ENCODE measurements at regions not wholly inside any gene's neighbourhood (a gene's known extent, or its start where the extent isn't known, plus 50 kb on each side); places are given as distances from the start of the nearest gene placed in this dataset.

- TF ChIP-seq CTCF (IDR thresholded peaks at IDR 0.05) (no peak), POLR2A (IDR thresholded peaks at IDR 0.05) (no peak), EP300 (IDR thresholded peaks at IDR 0.05) (no peak), POLR2AphosphoS5 (IDR thresholded peaks at IDR 0.05) (no peak)
- Histone ChIP-seq H3K9me3 (no peaks in the 10 kb centered on the region), H3K27ac (no peak overlapping the region), H3K4me3 (no peak overlapping the region), H3K4me1 (no peaks in the 10 kb centered on the region), H3K36me3 (no peaks in the 10 kb centered on the region), H3K27me3 (no peaks in the 10 kb centered on the region)
- no peak for ATAC-seq
- 75 to 76% methylated on average over 3 of the region's 3 CpGs for WGBS, 2 donors (ENCODE audit: low coverage in 1 of 2)
These were observed 177.8 kb upstream of the CDIN1 start for GRCh38 chr15:36401586-36401966.

GRCh38 chr15:36403351-36403750 is 176.1 kb upstream of the CDIN1 start:
- no peak overlapping the region for H3K4me3 ChIP-seq
- WGBS, 2 donors (ENCODE audit: low coverage in 1 of 2): 61 to 77% methylated on average over 4 to 5 of the region's 5 CpGs
- ATAC-seq: no peak
- no peaks in the 10 kb centered on the region for H3K9me3 ChIP-seq
- H3K27me3 ChIP-seq: no peaks in the 10 kb centered on the region
- H3K4me1 ChIP-seq: peaks cover 0 to 4% (median 0%) of the 10 kb centered on the region in 3 donors
- H3K36me3 ChIP-seq: no peaks in the 10 kb centered on the region
- H3K27ac ChIP-seq: no peak overlapping the region
- TF ChIP-seq POLR2A (IDR thresholded peaks at IDR 0.05): no peak
- no peak for TF ChIP-seq EP300 (IDR thresholded peaks at IDR 0.05)
- TF ChIP-seq CTCF (IDR thresholded peaks at IDR 0.05): no peak
- TF ChIP-seq POLR2AphosphoS5 (IDR thresholded peaks at IDR 0.05): no peak

- TF ChIP-seq EP300 (IDR thresholded peaks at IDR 0.05): no peak
- TF ChIP-seq CTCF (IDR thresholded peaks at IDR 0.05): no peak
- TF ChIP-seq POLR2A (IDR thresholded peaks at IDR 0.05): no peak
- no peak for TF ChIP-seq POLR2AphosphoS5 (IDR thresholded peaks at IDR 0.05)
- Histone ChIP-seq H3K27me3 (no peaks in the 10 kb centered on the region), H3K4me1 (peaks cover 0 to 4% (median 0%) of the 10 kb centered on the region in 3 donors), H3K27ac (no peak overlapping the region), H3K4me3 (no peak overlapping the region), H3K36me3 (no peaks in the 10 kb centered on the region), H3K9me3 (no peaks in the 10 kb centered on the region)
- WGBS, 2 donors (ENCODE audit: low coverage in 1 of 2): 71 to 81% methylated on average over 3 of the region's 3 CpGs
- no peak for ATAC-seq
These were observed 173.1 kb upstream of the CDIN1 start for GRCh38 chr15:36406366-36406765.

GRCh38 chr15:36406911-36407310 is 172.5 kb upstream of the CDIN1 start:
- Histone ChIP-seq H3K4me3 (no peak overlapping the region), H3K9me3 (no peaks in the 10 kb centered on the region), H3K27me3 (no peaks in the 10 kb centered on the region), H3K4me1 (peaks cover 0 to 4% (median 0%) of the 10 kb centered on the region in 3 donors), H3K27ac (no peak overlapping the region), H3K36me3 (no peaks in the 10 kb centered on the region)
- WGBS, 2 donors (ENCODE audit: low coverage in 1 of 2): 53 to 61% methylated on average over 2 to 3 of the region's 3 CpGs
- TF ChIP-seq CTCF (IDR thresholded peaks at IDR 0.05) (no peak), EP300 (IDR thresholded peaks at IDR 0.05) (no peak), POLR2AphosphoS5 (IDR thresholded peaks at IDR 0.05) (no peak)
- no peak for ATAC-seq

- no peak overlapping the region for H3K4me3 ChIP-seq
- no peak for ATAC-seq
- no peaks in the 10 kb centered on the region for H3K36me3 ChIP-seq
- WGBS, 2 donors (ENCODE audit: low coverage in 1 of 2): 19 to 41% methylated on average over 4 of the region's 4 CpGs
- H3K27me3 ChIP-seq: no peaks in the 10 kb centered on the region
- H3K4me1 ChIP-seq: peaks cover 0 to 4% (median 0%) of the 10 kb centered on the region in 3 donors
- TF ChIP-seq POLR2A (IDR thresholded peaks at IDR 0.05) (no peak), CTCF (IDR thresholded peaks at IDR 0.05) (no peak), POLR2AphosphoS5 (IDR thresholded peaks at IDR 0.05) (no peak), EP300 (IDR thresholded peaks at IDR 0.05) (no peak)
- H3K9me3 ChIP-seq: no peaks in the 10 kb centered on the region
- H3K27ac ChIP-seq: no peak overlapping the region
These were observed 171.8 kb upstream of the CDIN1 start for GRCh38 chr15:36407647-36408046.

Data from gastroesophageal sphincter (tissue), 4 donors.